SH-SY5Y (cell line): ENCODE measurements at regions not wholly inside any gene's neighbourhood (a gene's known extent, or its start where the extent isn't known, plus 50 kb on each side); places are given as distances from the start of the nearest gene placed in this dataset.

Experiments
- GATA2 ChIP-seq: IDR thresholded peaks from 2 replicates; pipeline ENCODE4 v1.6.1; 2011; ENCODE audit warnings: mild to moderate bottlenecking, low read depth, low read length
- GATA3 ChIP-seq: IDR thresholded peaks from 2 replicates; pipeline ENCODE4 v1.6.1; 2011; ENCODE audit warnings: low read depth, mild to moderate bottlenecking, low read length, moderate library complexity

DNA sequence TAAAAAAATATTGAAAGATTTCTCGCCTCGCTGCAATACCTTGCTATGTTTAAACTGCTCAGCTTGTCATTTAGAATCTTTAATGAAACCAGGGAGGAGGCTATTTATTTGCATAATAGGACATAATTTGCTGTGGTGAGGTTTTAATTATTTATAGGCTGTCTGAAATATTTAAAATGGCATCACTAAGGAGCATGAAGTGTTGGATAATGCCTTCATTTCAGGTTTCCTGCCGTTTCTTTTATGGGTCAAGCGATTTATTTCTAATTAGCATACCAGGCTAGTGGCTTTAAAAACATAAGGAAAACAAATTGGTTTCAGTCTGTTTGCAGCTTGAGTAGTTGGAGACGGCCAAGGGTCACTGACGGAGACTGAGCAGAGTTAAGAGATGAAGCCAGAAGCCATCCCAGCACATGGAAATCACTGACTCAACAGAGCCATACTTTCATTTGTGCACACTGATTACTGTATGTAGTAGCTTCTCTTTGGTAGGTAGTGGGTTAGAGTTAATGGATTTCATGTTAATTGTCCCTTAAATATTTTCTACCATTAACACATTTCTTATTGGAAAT is 1962.4 kb upstream of the TENM3 start:
- TF ChIP-seq GATA3 = no peak

DNA sequence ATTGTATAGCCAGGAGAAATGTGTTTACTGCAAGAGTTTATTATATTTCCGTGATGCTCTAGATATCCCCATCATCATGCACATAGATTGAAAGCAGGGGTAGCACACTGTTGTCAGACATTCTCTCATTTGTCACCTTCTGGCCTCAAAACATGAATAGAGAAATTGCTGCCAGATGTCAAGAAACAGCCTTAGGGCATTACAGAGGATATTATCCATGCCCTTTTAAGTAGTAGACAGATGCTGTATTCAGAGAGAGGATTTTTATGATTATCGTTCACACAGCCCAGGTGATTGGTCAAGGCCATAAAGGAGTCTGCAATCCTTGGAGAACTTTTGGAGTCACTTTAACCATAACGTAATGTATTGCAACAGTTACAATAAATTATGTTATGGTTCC is 1961.5 kb upstream of the TENM3 start:
- TF ChIP-seq GATA2 (no peak), GATA3 (no peak)

DNA sequence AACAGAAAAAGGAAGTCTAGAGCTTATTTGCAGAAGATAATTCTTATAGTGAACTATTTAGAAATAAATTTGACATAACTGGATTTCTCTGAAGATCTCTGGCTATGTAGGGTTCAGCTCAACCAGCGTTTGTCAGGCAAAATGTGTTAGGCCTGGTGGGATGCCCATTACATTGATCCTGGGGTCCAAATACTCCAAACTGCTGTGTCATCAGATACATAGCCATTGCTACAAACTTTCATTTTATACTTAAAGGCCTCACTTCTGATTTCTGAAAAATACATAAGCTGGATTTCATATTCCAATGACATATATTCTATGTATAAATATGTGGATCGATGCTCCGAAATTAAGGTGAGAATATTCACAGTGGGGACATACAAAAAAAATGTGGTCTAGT is 1958.9 kb upstream of the TENM3 start:
- no peak for TF ChIP-seq GATA3
- no peak for TF ChIP-seq GATA2

DNA sequence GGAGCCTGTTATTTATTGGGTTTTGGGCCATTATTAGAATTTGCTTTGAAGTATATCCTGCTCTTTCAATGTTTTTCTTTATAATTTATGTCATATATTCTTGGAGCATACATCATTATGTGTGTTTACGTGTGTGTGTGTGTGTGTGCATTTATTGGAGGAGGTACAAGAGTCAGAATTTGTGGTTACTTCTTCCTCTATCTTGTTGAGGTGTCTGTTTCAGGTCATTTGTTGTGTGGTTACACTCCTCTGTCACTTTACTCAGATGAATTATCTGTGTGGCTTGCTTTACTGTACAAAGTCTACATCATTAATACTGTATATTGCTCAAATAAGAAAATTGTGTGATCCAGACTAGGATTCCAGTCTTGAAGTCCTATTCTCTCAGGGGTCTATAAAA is 1957.4 kb upstream of the TENM3 start:
- TF ChIP-seq GATA3 = no peak
- TF ChIP-seq GATA2 = no peak

DNA sequence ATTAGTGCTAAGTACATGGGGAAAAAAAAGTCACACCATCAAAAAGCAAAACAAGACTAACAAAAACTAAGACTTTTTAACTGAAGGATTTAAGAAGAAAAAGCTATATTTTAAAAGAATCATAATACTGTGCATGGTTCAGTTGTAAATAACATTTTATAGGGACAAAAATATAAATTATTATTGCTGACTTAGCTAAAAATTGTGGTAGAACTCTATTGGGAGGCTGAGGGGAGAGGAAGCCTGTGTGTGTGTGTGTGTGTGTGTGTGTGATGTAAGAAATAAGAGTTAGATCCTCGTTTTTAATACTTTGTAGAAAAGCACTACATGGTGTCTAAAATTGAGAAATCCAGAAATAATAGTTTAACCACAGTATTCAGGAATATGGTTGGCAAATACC is 1950.9 kb upstream of the TENM3 start:
- TF ChIP-seq GATA3 (no peak), GATA2 (no peak)

DNA sequence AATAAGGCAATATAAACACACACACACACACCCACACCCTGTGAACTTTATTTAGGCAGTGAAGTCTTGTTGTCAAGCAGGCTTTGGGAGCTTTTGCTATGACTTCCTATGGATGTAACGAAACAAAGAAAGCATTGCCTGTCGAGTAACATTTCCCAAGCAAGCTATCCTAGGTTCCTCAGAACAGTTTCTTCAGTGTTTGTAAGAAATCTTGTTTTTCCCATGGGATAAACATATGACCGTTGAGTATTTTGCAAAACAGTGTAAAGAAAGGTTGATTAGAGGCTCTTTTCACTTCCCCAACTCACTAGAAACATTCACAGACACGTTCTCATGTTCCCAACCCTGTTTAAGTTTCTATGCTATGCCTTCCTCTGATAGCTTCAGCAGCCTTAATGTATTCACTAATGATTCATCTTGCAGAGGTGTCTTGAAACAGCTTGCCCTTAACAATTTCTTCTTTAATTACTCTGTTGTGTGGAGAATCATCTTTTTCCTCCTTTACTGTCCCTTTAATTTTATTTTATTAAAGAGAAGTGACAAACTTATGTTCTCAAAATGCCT is 1947.1 kb upstream of the TENM3 start:
- TF ChIP-seq GATA2 = no peak
- no peak for TF ChIP-seq GATA3

DNA sequence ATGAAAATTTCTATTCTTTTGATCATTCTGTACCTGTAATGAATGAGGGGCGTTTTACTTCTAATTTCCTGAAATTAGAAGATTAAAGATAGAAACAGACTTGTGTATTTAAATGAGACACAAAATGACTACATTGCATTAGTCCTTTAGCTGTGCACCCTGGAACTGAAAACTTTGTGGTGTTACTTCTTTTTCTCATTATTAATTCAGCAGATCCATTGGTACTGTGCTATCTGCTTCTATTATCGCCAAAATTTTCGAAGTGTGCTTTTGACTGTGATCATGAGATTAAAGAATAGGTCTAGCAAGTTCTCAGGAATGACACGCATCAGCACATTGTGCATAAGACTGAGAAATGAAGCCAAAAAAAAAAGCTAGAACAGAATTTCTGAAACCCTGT is 1938.9 kb upstream of the TENM3 start:
- TF ChIP-seq GATA3 (no peak), GATA2 (no peak)

DNA sequence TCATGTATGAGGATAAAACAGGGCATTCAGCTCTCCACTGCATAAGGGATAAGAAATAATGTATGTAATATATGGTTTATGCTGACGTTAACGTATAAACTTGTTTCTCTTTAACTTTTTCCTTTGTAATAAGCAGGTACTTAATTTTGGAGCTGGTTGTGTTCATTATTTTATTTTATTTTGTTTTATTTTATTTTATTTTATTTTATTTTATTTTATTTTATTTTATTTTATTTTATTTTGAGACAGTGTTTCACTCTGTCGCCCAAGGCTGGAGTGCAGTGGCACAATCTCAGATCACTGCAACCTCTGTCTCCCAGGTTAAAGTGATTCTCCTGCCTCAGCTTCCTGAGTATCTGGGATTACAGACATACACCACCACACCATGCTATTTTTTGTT is 1932.6 kb upstream of the TENM3 start:
- no peak for TF ChIP-seq GATA3
- TF ChIP-seq GATA2 = no peak

DNA sequence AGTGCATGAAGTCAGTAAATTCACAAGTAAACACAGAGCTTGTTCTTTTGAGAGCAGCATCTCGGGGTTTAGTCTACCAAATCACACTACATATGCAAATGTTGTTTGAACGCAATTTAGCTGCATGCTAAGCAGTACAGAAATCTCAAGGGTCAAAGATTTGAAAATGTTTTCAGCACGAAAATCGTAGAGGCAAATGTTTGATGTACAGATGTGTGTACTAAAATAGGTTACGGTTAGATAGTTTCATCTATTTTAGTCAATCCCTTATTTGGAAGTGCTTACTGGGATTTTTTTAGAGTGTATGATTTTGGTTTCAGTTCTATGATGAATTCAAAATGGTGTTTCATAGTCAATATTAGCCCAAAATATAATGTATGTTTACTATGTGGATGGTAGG is 1928.2 kb upstream of the TENM3 start:
- TF ChIP-seq GATA2 (no peak), GATA3 (no peak)

DNA sequence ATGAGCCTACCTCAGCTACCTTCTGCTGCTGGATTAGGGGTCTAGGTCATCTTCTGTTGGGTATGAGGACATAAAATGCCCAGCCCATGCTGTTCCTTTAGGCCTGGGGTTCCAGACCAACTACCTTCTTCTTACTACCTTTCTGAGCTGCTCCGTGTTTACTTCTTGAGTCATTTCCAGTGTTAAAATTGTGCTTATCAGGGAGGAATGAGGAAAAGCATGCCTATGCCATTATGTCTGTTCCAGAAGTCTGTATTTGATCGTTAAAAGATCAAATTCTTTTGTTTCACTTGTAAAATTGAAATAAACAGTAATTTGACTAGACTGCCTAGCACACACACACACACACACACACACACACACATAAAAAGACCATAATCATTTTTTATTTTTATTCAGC is 1912.7 kb upstream of the TENM3 start:
- TF ChIP-seq GATA2 = no peak
- no peak for TF ChIP-seq GATA3

DNA sequence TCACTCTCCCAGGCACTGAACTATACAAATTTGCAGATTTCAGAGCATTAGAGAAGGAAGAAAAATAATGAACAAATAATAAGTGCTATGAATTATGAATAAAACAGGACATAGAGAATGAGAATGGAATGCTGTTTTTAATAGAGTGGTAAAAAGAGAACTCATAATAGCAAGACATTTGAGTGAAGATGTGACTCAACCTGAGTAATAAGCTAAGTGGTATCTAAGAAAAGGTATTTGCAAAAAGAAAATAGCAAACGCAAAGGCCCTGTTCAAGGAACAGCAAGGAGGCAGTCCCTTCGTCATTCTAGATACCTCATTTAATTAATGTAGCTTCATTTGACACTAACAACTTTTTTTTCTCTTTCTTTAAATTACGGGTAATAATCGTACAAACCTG is 1910.0 kb upstream of the TENM3 start:
- TF ChIP-seq GATA3 (no peak), GATA2 (no peak)

DNA sequence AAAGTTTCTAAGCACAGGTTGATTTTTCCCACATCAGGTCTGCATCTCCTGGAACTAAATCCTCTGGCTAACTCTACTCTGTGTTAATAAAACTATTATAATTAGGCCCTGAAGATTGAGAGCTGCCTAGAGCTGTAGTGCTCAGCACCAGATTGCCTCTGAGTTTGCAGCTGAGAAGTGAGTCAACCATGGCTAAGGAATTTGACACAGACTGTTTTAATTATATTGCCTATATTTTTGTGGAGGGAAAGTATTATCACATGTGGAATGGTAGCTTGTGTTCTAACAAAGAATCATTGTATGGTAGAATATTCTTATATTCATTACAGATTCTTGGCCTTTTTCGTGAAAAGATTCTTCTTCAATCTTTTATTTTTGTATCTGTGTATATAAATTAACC is 1907.6 kb upstream of the TENM3 start:
- no peak for TF ChIP-seq GATA2
- no peak for TF ChIP-seq GATA3

DNA sequence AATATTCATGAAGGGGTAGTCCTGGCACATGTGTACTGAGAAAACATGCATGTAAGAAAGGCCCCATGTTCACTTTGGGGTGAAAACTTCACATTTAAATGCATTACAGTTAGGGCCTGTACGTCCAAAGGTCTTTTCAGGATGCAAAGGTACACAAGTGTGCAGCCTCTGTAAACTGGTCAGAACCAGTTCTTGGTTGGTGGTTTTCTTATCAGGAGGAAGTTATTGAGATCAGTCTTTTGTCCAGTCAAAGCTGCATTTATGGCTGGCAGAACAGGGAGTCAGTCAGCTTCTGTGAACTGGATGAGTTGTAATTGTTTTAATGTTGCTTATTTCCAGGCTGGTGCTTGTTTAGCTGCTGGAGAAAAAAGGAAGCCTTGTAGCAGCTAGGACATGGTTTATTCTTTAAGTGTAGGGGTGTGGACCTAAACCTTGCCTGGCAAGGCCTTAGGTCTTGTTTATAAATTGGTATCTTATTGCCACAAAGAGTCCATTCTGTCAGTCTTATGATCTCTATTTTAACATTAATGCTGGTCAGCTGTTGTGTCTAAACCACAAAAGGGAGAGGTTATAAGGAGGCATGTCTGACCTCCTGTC is 1906.6 kb upstream of the TENM3 start:
- TF ChIP-seq GATA3 (no peak), GATA2 (no peak)

DNA sequence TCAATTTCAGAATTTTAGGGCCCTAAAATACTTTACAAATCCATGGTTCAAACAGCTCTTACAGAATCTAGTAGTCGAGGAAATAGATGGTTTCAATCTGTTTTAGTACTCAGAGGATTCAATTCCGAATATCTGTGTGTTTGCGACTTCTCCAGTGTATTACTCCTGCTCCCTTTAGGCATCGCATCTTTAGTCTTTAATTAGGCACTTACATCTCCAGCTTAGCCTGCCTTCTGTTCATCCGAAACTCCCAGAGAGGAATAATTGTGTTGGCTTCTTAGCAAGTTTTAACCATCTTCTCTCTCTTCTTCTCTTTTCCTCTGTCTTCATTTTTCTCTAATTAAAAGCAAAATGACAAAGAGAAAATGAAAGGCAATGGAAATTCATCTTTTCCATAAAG is 1901.3 kb upstream of the TENM3 start:
- TF ChIP-seq GATA3 = no peak
- no peak for TF ChIP-seq GATA2

DNA sequence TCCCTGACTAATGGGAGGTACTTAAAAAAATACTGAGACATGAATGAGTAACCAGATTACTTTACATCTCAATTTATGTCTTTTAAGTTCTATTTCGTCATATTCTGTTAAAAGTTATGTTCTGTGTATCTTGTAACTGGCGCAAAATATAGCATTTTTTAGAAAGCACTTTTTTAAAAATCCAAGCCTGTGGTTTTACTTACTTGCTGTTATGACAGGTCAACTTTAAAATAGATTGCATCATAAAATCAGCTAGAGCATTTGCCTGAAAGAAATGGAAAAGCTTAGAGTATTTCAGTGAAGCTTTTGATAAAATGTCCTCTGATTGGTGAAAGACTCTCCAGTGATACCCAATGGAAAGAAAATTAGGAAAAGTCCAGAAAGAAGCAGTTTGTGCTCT is 1892.3 kb upstream of the TENM3 start:
- TF ChIP-seq GATA3 (no peak), GATA2 (no peak)

DNA sequence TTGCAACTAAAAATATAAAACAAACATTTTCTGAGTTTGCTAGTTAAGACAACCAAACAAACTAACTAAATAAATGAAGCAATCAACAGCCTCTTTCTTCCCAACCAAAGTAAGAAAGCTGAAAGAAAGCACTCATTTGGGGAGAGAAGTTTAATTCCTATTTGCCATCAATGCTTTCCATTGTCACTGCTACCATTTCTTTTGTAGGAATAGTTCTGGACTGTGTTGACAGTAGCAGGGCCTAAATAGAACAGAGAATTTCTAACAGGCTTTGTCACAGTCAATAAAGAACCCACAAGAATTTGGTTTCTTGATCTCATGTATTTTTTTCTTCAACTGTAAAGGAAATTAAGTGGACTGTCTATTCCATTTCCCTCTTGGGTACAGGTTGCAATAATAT is 1886.4 kb upstream of the TENM3 start:
- TF ChIP-seq GATA3 = no peak
- TF ChIP-seq GATA2 = no peak

DNA sequence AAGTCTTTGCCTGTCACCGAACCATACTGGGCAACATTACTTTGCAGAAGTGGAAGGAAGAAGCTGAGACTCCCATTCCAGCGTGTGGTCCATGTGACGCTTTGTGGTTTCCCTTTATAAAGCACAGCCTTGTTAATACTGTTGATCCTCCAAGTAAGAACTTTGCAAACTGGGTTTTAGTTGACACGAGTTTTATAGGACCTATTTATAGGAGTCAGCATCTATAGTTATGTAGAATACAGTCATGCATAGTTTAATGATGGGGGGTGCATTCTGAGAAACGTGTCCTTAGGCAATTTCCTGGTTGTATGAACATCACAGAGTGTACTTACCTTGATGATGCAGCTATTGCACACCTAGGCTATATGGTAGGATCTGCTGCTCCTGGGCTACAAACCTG is 1879.4 kb upstream of the TENM3 start:
- TF ChIP-seq GATA3 (no peak), GATA2 (no peak)
